ENCODE measurements at regions not wholly inside any gene's neighbourhood (a gene's known extent, or its start where the extent isn't known, plus 50 kb on each side); places are given as distances from the start of the nearest gene placed in this dataset.

DNA sequence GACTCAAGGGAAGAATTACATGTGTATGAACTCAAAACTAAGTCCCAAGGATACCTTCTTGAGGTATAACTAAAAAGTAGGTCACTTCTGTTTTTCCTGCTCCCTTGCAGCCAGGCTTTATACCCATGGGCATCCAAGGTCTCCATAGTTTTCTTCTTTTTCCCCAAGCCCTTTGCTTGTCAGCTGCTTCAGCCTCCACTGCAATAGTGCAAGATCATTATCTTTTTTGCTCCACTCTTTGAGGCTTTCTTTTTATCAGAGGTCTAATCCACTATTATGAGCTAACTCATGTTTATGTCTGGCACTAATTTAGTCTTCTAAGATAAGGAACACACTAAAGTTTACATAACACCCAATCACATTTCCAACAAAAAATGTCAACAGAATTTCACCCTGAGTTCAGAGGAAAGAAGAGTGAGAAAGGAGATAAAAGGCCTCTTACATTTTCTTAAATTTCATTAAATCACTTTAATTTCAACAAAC is 121.2 kb upstream of the LSAMP start:
- TF ChIP-seq CTCF (IDR thresholded peaks at IDR 0.05; ENCODE audit: low read depth, low read length, missing input control) (no peak), FOXA1 (IDR thresholded peaks at IDR 0.05) (no peak), JUND (IDR thresholded peaks at IDR 0.05) (no peak), GABPA (IDR thresholded peaks at IDR 0.05 in 1 of 2, conservative IDR thresholded peaks at IDR 0.05 in 1 of 2) (no peak), HNF4G (IDR thresholded peaks at IDR 0.05) (no peak)
- TF ChIP-seq, protein P1, sequence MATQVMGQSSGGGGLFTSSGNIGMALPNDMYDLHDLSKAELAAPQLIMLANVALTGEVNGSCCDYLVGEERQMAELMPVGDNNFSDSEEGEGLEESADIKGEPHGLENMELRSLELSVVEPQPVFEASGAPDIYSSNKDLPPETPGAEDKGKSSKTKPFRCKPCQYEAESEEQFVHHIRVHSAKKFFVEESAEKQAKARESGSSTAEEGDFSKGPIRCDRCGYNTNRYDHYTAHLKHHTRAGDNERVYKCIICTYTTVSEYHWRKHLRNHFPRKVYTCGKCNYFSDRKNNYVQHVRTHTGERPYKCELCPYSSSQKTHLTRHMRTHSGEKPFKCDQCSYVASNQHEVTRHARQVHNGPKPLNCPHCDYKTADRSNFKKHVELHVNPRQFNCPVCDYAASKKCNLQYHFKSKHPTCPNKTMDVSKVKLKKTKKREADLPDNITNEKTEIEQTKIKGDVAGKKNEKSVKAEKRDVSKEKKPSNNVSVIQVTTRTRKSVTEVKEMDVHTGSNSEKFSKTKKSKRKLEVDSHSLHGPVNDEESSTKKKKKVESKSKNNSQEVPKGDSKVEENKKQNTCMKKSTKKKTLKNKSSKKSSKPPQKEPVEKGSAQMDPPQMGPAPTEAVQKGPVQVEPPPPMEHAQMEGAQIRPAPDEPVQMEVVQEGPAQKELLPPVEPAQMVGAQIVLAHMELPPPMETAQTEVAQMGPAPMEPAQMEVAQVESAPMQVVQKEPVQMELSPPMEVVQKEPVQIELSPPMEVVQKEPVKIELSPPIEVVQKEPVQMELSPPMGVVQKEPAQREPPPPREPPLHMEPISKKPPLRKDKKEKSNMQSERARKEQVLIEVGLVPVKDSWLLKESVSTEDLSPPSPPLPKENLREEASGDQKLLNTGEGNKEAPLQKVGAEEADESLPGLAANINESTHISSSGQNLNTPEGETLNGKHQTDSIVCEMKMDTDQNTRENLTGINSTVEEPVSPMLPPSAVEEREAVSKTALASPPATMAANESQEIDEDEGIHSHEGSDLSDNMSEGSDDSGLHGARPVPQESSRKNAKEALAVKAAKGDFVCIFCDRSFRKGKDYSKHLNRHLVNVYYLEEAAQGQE (IDR thresholded peaks at IDR 0.05), result no peak
- TF ChIP-seq, protein P2, sequence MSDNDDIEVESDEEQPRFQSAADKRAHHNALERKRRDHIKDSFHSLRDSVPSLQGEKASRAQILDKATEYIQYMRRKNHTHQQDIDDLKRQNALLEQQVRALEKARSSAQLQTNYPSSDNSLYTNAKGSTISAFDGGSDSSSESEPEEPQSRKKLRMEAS (IDR thresholded peaks at IDR 0.05), result no peak

Data from liver (tissue), 3 donors.